ENCODE measurements at regions not wholly inside any gene's neighbourhood (a gene's known extent, or its start where the extent isn't known, plus 50 kb on each side); places are given as distances from the start of the nearest gene placed in this dataset.

- DNase-seq, result no peak
- Mint-ChIP-seq H3K36me3 (ENCODE audit: low read depth) (peaks cover 3% of the 10 kb centered on the region), H3K4me3 (no peak overlapping the region), H3K27me3 (peaks cover 11% of the 10 kb centered on the region), H3K27ac (no peak overlapping the region), H3K9me3 (peaks cover 6% of the 10 kb centered on the region), H3K4me1 (no peaks in the 10 kb centered on the region)
- ATAC-seq (ENCODE audit: low read depth), result no peak
- ChIA-PET POLR2A (no interaction called here), CTCF (interaction anchor here (1.2 to 1.5 kb wide), 2 partner anchors 611 to 771 kb away, joined by 3 to 4 read pairs; no protein-coding TSS in a partner anchor)
- intact Hi-C loops (cut with micrococcal nuclease), result loop anchor here (5.0 kb wide), 1 partner anchor 613 kb away; no protein-coding TSS in a partner anchor
- TF ChIP-seq, protein P1, sequence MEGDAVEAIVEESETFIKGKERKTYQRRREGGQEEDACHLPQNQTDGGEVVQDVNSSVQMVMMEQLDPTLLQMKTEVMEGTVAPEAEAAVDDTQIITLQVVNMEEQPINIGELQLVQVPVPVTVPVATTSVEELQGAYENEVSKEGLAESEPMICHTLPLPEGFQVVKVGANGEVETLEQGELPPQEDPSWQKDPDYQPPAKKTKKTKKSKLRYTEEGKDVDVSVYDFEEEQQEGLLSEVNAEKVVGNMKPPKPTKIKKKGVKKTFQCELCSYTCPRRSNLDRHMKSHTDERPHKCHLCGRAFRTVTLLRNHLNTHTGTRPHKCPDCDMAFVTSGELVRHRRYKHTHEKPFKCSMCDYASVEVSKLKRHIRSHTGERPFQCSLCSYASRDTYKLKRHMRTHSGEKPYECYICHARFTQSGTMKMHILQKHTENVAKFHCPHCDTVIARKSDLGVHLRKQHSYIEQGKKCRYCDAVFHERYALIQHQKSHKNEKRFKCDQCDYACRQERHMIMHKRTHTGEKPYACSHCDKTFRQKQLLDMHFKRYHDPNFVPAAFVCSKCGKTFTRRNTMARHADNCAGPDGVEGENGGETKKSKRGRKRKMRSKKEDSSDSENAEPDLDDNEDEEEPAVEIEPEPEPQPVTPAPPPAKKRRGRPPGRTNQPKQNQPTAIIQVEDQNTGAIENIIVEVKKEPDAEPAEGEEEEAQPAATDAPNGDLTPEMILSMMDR (IDR thresholded peaks at IDR 0.05), result no peak
These were observed 62.8 kb upstream of the PAXBP1 start for GRCh38 chr21:32834211-32834915.

DNA sequence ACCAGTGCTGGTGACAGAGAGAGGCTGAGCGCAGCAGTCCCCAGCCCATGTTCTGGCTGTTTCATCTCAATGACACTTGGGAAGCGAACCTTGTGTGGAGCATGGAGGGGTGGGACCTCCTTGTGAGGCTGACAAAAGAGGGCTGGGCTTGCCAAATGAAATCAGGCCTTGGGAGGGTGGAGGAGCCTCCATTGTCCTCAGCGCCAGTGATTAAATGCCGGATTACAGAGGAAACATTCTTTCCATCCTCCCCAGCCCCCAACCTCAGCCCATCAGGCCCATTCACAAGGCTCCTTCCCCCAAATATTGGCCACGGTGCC lies 63.3 kb upstream of the PAXBP1 start:
- TF ChIP-seq, protein P1 (IDR thresholded peaks at IDR 0.05), result no peak
- intact Hi-C loops (cut with micrococcal nuclease), result loop anchor here (5.0 kb wide), 2 partner anchors 522 to 612 kb away; no protein-coding TSS in a partner anchor
- Mint-ChIP-seq H3K4me1 (no peaks in the 10 kb centered on the region), H3K36me3 (ENCODE audit: low read depth) (peaks cover 3% of the 10 kb centered on the region), H3K4me3 (no peak overlapping the region), H3K9me3 (peaks cover 6% of the 10 kb centered on the region), H3K27ac (no peak overlapping the region), H3K27me3 (peaks cover 9% of the 10 kb centered on the region)
- ChIA-PET CTCF (no interaction called here), POLR2A (no interaction called here)
- DNase-seq (no peak), ATAC-seq (ENCODE audit: low read depth) (no peak)

DNA sequence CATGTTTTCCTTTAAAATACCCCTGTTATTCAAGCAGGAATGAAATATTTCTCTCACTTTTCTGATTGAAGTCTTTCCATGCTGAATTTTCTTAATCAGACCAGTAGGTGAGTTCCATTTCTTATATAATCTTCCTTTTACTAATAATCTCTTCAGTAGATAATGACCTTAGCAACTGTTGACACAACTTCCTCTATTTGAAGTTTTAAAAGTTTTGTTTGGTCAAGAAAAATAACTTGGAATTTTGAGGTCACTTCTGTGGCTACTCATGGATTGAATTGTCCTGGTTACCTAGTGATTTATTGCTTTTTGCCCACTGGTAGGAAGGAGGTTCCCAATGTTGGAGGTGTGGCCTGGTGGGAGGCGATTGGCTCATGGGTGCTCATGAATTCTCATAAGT lies 70.6 kb upstream of the PAXBP1 start:
- Mint-ChIP-seq H3K27me3 (peaks cover 21% of the 10 kb centered on the region), H3K36me3 (ENCODE audit: low read depth) (no peaks in the 10 kb centered on the region), H3K27ac (no peak overlapping the region), H3K4me1 (no peaks in the 10 kb centered on the region), H3K4me3 (no peak overlapping the region), H3K9me3 (peaks cover 5% of the 10 kb centered on the region)
- TF ChIP-seq, protein P1 (IDR thresholded peaks at IDR 0.05), result no peak
- DNase-seq (no peak), ATAC-seq (ENCODE audit: low read depth) (no peak)
- CTCF ChIA-PET, result no interaction called here
- POLR2A ChIA-PET, result no interaction called here
- intact Hi-C loops (cut with micrococcal nuclease), result no loop called here

GRCh38 chr21:32843561-32843960 lies 72.0 kb upstream of the PAXBP1 start:
- ATAC-seq (ENCODE audit: low read depth) (no peak), DNase-seq (no peak)
- intact Hi-C loops (cut with micrococcal nuclease), result no loop called here
- TF ChIP-seq, protein P1 (IDR thresholded peaks at IDR 0.05), result no peak
- no peak overlapping the region for H3K4me3 Mint-ChIP-seq
- H3K4me1 Mint-ChIP-seq, result no peaks in the 10 kb centered on the region
- ChIA-PET POLR2A (no interaction called here), CTCF (no interaction called here)
- no peaks in the 10 kb centered on the region for H3K9me3 Mint-ChIP-seq
- H3K27me3 Mint-ChIP-seq, result peaks cover 23% of the 10 kb centered on the region
- no peak overlapping the region for H3K27ac Mint-ChIP-seq
- no peaks in the 10 kb centered on the region for H3K36me3 Mint-ChIP-seq (ENCODE audit: low read depth)

DNA sequence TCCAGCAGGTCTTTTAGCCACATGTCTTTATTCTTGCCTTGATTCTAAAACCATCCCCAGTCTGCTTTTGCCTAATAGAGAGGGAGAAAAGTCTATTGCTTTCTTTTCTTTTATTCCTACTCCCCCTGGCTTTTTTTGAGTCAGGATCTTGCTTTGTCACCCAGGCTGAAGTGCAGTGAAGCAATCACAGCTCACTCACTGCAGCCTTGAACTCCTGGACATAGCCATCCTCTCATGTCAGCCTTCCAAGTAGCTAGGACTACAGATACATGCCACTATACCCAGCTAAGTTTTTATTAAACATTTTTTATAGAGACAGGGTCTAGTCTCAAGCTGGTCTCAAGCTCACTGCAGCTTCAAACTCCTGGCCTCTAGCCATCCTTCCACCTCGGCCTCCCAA lies 72.5 kb upstream of the PAXBP1 start:
- H3K9me3 Mint-ChIP-seq, result no peaks in the 10 kb centered on the region
- TF ChIP-seq, protein P1 (IDR thresholded peaks at IDR 0.05), result no peak
- intact Hi-C loops (cut with micrococcal nuclease), result no loop called here
- CTCF ChIA-PET, result no interaction called here
- no peaks in the 10 kb centered on the region for H3K36me3 Mint-ChIP-seq (ENCODE audit: low read depth)
- H3K27me3 Mint-ChIP-seq, result peaks cover 23% of the 10 kb centered on the region
- no peak for ATAC-seq (ENCODE audit: low read depth)
- H3K4me3 Mint-ChIP-seq, result no peak overlapping the region
- no peak for DNase-seq
- no peak overlapping the region for H3K27ac Mint-ChIP-seq
- POLR2A ChIA-PET, result no interaction called here
- H3K4me1 Mint-ChIP-seq, result no peaks in the 10 kb centered on the region
